HFFc6 (cell line): ENCODE measurements at regions not wholly inside any gene's neighbourhood (a gene's known extent, or its start where the extent isn't known, plus 50 kb on each side); places are given as distances from the start of the nearest gene placed in this dataset.

Experiments used
- DNase-seq: peaks from one replicate; pipeline ENCODE4 v3.0.0-alpha.2; 2018
- H3K27ac Mint-ChIP-seq: 2 replicates; pipeline ENCODE4 v1.8.0; 2020; ENCODE audit warnings: mild to moderate bottlenecking, mixed read lengths
- H3K27me3 Mint-ChIP-seq: 2 replicates; pipeline ENCODE4 v1.8.0; 2021; ENCODE audit warnings: mild to moderate bottlenecking, moderate library complexity, mixed read lengths; ENCODE audit not compliant: insufficient read depth
- H3K36me3 Mint-ChIP-seq: 2 replicates; pipeline ENCODE4 v1.8.0; 2021; ENCODE audit warnings: low read depth, mixed read lengths
- H3K4me1 Mint-ChIP-seq: 2 replicates; pipeline ENCODE4 v1.8.0; 2020; ENCODE audit warnings: low read depth, mixed read lengths
- H3K4me3 Mint-ChIP-seq: 2 replicates; pipeline ENCODE4 v1.8.0; 2020; ENCODE audit warnings: mild to moderate bottlenecking, moderate library complexity, mixed read lengths
- H3K9me3 Mint-ChIP-seq: 2 replicates; pipeline ENCODE4 v1.8.0; 2020; ENCODE audit warnings: mild to moderate bottlenecking, mixed read lengths
- TF ChIP-seq, protein P1 (sequence below): fragments of 200-600 bp; sonication (generic); IDR thresholded peaks from 2 replicates; pipeline ENCODE4 v1.5.0; 2021; ENCODE audit warnings: antibody characterized with exemption, mild to moderate bottlenecking

DNA sequence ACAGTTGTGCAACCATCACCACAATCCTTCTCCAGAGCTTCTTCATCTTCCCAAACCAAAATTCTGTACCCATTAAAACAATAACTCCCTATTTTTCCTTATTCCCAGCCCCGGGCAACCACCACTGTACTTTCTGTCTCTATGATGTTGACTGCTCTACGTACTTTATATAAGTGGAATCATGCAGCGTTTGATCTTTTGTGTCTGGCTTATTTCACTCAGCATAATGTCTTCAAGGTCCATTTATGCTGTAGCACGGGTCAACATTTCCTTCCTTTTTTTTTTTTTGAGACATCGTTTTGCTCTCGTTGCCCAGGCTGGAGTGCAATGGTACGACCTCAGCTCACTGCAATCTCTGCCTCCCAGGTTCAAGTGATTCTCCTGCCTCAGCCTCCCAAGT is 162.7 kb upstream of the GSC start:
- Mint-ChIP-seq H3K36me3 (no peaks in the 10 kb centered on the region), H3K4me3 (no peak overlapping the region), H3K27me3 (no peaks in the 10 kb centered on the region; the same call in 1 of the 2 replicates), H3K9me3 (peaks cover 15% of the 10 kb centered on the region), H3K4me1 (no peaks in the 10 kb centered on the region), H3K27ac (no peak overlapping the region)
- no peak for DNase-seq
- TF ChIP-seq, protein P1, sequence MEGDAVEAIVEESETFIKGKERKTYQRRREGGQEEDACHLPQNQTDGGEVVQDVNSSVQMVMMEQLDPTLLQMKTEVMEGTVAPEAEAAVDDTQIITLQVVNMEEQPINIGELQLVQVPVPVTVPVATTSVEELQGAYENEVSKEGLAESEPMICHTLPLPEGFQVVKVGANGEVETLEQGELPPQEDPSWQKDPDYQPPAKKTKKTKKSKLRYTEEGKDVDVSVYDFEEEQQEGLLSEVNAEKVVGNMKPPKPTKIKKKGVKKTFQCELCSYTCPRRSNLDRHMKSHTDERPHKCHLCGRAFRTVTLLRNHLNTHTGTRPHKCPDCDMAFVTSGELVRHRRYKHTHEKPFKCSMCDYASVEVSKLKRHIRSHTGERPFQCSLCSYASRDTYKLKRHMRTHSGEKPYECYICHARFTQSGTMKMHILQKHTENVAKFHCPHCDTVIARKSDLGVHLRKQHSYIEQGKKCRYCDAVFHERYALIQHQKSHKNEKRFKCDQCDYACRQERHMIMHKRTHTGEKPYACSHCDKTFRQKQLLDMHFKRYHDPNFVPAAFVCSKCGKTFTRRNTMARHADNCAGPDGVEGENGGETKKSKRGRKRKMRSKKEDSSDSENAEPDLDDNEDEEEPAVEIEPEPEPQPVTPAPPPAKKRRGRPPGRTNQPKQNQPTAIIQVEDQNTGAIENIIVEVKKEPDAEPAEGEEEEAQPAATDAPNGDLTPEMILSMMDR, result no peak

GRCh38 chr14:94930690-94931089 is 160.8 kb upstream of the GSC start:
- DNase-seq, result no peak
- Mint-ChIP-seq H3K36me3 (no peaks in the 10 kb centered on the region), H3K4me3 (no peak overlapping the region), H3K27ac (no peak overlapping the region), H3K9me3 (peaks cover 24% of the 10 kb centered on the region), H3K4me1 (no peaks in the 10 kb centered on the region), H3K27me3 (no peaks in the 10 kb centered on the region; the same call in 1 of the 2 replicates)
- TF ChIP-seq, protein P1, result no peak

DNA sequence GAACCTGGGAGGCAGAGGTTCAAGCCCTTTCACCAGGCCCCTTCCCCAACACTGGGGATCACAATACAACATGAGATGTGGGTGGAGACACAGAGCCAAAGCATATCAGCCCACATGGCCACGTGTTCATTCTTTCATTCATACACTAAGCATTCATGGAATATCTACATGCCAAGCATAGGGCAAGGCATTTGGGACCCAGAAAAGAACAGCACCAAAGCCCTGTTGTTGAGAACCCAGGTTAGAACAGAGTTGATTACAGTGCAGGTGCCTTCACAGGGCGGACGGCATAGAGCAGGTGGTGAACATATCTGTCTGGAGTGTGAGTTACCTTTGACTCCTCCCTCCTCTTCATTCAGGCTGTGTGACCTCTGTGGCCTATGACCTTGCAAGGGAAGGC is 159.4 kb upstream of the GSC start:
- no peaks in the 10 kb centered on the region for H3K36me3 Mint-ChIP-seq
- H3K4me3 Mint-ChIP-seq, result no peak overlapping the region
- TF ChIP-seq, protein P1, result no peak
- H3K27me3 Mint-ChIP-seq, result no peaks in the 10 kb centered on the region; the same call in 1 of the 2 replicates
- H3K9me3 Mint-ChIP-seq, result peaks cover 25% of the 10 kb centered on the region
- H3K4me1 Mint-ChIP-seq, result no peaks in the 10 kb centered on the region
- no peak for DNase-seq
- H3K27ac Mint-ChIP-seq, result no peak overlapping the region

DNA sequence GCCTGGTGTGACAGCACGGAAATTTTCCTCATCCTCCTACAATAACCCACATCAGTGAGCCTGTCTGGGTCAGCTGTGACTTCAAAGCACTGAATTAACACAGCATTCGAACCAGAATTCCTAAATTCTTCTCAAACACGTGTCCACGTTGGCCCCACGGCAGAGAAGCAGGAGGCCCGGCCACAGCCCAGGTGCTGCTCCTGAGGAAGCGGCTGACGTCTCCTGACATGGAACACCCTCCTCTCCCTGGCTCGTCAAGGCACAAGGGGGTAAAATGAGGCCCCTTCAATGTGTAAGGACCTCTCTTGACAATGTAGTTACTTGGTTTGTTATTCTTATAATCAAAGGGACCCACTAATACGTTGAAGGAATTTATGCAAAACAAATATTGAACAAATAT is 156.3 kb upstream of the GSC start:
- no peaks in the 10 kb centered on the region for H3K4me1 Mint-ChIP-seq
- H3K27ac Mint-ChIP-seq, result no peak overlapping the region
- peaks cover 2% of the 10 kb centered on the region; the same call in 1 of the 2 replicates for H3K27me3 Mint-ChIP-seq
- H3K36me3 Mint-ChIP-seq, result peaks cover 5% of the 10 kb centered on the region; the same call in 1 of the 2 replicates
- H3K9me3 Mint-ChIP-seq, result peaks cover 47% of the 10 kb centered on the region
- H3K4me3 Mint-ChIP-seq, result no peak overlapping the region
- TF ChIP-seq, protein P1, result no peak
- no peak for DNase-seq

- Mint-ChIP-seq H3K9me3 (peaks cover 47% of the 10 kb centered on the region), H3K4me1 (no peaks in the 10 kb centered on the region), H3K36me3 (peaks cover 5% of the 10 kb centered on the region; the same call in 1 of the 2 replicates), H3K27me3 (peaks cover 2% of the 10 kb centered on the region; the same call in 1 of the 2 replicates), H3K27ac (no peak overlapping the region), H3K4me3 (no peak overlapping the region)
- TF ChIP-seq, protein P1, result no peak
- no peak for DNase-seq
These were observed 155.7 kb upstream of the GSC start for GRCh38 chr14:94925416-94926173.
